GM19452 (cell line): ENCODE measurements at regions not wholly inside any gene's neighbourhood (a gene's known extent, or its start where the extent isn't known, plus 50 kb on each side); places are given as distances from the start of the nearest gene placed in this dataset.
"Not testable (repeated sequence)": the region's sequence is repeated elsewhere in the genome, so short reads cannot be mapped to it uniquely, and the experiment has no call there.

Source experiments
- ATAC-seq: cut with Tn5 transposase; IDR thresholded peaks from one replicate; pipeline ENCODE4 v1.9.1; 2021; ENCODE audit not compliant: unreplicated experiment

DNA sequence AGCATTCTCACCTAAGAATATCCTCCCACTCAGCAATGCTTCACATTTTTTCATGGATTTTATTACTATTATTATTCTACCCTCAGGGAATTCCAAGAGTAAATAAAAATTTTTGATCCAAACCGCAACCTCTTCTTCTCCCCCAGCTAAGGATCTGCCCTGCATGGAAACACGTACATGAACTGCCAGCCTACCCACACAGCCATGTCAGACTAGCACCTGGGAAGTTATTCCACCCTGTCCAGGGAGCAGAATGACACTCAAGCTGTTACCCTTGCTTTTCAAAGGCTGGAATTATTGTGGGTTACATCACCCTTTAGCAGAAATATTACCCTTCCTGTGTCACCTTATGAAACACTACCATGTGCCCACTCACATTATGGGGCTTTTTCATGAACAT, 227.3 kb upstream of the USP15 start:
- no peak for ATAC-seq

DNA sequence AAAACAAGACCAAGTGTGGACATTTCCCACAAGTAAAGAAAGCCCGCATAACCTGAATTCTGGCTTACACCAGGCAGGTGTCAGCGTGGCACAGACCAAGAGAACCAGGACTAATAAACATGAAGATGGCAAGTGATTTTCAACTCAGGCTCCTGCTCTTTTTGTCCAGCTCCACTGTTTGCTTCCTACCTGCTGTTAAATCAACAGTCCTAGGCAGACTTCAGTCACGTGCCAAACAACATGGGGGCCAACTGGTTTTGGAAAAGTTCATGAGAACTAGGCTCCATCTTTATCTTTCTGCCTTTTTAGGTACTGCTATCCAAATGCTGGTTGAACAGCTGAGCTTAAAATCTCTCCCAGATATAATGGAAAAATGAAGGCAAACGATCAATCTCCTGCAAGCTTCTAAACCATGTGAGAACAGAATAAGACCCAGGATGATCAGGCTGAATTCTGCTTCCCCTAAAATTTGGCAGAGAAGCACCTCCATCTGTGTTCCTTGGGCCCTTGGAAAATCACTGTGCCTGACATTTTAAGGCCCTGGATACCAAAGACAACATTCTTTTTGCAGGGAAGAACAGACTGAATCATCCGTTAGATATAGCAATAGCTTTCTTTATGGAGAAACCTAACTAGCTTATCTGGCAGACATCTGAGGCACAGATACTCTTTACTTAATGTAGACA, 215.6 kb upstream of the USP15 start:
- ATAC-seq, result no peak

DNA sequence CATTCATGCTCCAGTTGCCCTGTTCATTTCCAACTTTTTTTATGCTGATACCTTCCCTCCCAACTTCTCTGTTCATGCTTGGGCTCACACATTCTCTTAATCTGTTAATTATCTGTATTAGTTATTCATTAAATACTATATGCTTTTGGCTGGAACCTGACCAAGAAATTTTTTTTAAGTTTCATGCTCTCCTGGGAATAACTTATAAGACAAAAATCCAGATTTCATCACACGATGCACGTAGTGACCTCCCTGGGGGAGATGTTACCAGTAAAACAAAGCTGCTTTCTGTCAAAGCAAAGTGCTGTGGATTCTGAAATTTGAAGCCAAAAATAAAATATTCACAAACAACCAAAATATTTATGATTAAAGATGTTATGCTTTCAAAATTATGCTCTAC, 215.0 kb upstream of the USP15 start:
- ATAC-seq, result no peak

DNA sequence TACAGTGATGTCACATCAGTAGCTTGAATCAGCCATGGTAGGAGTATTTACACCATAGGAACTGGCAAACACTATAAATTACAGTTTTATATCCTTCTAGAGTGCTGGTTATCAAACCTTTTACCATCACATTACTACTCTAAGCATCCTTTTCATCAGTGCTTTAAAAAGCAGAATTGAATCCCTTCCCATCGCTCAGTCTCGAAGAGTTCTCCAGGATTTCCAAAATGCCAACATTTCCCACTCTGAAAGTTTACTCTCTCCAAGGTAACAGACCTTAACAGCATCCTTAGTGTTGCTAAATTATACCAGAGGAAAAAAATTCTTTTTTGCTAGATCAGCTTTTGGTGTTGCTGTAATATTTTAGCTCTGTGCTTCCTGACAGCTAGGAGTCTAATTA, 209.4 kb upstream of the USP15 start:
- no peak for ATAC-seq

DNA sequence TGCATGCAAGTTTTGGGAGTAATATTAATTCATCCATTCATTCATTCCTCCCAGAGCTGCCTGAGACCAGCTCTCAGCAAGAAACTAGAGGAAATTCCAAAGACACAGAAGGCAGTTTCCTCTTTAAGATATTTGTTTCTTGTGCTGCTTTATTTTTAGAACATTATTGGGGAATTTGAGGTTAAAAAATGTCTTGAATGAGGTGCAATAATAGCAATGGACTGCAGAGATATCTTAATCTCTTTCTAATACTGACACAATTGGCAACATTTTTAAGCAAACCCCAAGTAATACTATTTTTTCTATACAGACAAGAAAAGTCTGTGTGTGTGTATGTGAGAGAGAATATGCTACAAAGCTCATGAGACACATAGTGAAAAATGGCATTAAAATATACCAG, 190.2 kb upstream of the USP15 start:
- no peak for ATAC-seq

DNA sequence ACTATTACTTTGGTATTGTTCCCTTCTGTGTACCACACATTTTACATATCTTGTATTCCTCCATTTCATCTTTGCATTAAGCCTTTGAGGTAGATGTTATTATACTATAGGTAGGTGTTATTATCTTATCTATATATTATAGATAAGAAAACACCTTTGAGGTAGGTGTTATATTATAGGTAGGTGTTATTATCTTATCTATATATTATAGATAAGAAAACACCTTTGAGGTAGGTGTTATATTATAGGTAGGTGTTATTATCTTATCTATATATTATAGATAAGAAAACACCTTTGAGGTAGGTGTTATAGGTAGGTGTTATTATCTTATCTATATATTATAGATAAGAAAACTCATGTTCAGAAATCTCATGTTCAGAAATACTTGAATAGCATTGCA, 187.0 kb upstream of the USP15 start:
- ATAC-seq, result not testable (repeated sequence)

DNA sequence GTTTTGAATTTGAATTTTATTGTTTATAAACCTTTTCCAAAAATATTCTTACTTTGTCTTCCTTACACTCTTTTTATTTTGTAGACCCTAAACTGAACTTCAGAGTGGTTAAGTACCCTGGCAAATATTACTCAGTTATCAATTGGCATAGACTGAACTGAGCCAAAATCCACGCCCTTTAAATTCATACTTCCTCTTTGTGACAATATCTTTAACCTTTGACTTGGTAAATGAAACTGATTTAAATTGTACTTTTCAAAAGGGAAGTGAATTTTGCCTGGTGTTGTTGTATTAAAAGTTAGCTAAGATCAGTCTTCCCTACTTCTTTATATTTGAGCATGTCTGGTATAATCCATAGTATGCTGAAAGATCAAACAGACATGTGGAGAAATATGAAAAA, 184.3 kb upstream of the USP15 start:
- ATAC-seq, result no peak

DNA sequence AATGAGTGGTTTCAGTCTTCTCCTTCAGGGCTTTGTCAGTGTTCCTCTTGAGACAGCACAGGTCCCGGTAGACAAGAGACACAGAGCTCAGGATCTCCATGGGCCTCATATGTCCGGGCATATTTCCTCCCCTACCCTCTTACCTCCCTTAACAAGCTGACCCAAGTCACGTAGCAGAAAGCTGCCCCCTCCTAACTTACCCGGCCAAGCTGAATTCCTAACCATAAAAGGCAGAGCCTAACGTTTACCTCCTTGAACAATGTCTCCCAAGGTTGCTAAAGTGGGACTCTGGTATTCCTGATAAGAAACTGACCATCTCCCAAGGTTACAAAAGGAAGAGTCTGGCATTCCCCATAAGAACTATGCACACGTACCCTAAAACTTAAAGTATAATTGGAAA, 182.2 kb upstream of the USP15 start:
- ATAC-seq, result no peak

DNA sequence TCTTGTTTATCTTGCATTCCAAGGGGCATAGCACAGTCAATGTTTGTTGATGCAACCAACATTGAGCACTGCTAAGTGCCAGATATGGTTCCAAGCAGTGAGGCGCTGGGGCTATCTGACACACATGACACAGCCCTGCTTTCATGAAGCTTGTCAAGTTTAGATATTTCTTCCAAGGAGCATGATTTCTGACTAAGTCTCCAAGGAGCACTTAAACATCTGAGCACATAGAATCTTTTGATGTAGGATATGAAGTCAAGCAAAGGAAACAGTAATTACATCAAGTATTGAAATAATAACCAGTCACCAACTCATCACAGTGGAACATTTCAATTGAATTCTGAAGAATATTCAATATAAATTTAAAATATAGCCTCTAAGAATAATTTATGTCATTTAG, 177.8 kb upstream of the USP15 start:
- ATAC-seq, result no peak

DNA sequence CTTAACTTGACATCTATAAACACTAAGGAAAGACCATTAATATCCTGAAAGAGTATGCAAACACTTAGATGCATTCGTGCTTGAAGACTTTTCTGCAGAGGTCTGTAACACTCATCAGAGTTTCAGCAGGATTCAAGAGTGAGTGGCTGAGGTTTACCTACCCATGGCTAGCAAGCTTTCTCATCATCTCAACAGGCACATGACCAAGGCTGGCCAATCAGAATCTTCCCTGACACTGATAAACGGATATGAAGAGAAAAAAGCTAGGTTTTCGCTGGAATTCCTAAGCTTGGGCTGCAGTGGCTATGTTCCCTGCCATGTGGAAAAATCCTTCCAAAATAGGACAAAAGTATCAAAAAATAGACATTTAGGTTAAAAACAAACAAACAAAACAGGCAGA, 162.1 kb upstream of the USP15 start:
- no peak for ATAC-seq

DNA sequence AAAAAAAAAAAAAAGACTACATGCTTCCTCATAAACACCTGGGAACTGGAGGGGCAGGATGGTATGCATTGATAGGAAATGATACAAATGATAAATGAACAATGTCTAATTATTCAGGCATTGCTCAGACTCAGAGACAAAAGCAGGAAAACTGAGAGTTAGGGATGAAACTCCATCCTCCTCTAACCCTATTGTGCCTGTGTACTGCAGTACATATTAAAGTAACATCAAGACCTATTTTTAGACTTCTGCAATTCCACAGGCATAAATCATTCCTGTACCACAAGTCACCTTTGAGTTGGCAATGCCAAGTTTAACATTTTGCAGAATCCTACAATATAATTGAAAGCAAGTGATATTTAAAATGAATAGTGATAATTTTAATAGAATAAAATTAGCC, 156.5 kb upstream of the USP15 start:
- no peak for ATAC-seq

DNA sequence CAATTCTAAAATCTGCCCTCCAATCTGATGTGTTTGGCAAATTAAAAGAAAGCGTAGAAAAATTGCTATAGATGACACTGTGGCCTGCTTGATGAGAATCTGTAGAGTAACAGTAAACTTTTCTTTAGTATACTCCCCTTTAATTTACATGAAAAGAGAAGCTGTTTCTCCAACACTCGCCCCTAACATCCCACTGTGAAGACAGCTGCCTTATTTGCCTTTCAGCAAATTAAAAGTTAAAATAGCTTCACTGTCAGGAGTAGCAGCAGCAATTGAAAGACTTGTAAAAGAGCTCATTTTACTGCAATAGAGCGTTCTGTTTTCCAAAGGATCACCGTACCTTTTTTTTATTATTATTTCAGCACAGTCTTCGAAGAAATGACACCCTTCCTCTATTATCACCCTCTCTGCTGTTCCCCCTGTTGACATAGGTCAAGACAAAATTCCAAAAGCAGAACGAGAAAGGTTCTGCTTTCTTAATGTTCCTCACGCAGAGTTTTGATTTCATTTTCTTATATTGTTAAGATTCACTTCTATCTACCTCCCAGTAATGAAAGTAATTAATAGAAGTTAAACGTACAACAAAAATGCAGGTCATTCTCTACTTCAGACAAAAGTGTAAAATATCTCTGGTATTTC, 153.5 kb upstream of the USP15 start:
- ATAC-seq, result no peak

DNA sequence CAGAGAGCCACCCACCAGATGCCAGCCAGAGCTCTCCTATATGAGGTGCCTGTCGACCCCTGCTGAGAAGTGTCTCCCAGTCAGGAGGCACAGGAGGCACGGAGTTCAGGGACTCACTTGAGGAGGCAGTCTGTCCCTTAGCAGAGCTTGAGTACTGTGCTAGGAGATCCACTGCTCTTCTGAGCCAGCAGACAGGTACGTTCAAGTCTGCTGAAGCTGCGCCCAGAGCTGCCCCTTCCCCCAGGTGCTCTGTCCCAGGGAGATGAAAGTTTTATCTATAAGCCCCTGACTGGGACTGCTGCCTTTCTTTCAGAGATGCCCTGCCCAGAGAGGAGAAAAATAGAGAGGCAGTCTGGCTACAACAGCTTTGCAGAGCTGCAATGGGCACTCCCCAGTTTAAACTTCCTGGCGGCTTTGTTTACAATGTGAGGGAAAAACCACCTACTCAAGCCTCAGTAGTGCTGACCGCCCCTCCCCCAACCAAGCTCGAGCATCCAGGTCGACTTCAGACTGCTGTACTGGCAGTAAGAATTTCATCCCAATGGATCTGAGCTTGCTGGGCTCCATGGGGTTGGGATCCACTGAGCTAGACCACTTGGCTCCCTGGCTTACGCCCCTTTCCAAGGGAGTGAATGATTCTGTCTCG, 146.7 kb upstream of the USP15 start:
- no peak for ATAC-seq

DNA sequence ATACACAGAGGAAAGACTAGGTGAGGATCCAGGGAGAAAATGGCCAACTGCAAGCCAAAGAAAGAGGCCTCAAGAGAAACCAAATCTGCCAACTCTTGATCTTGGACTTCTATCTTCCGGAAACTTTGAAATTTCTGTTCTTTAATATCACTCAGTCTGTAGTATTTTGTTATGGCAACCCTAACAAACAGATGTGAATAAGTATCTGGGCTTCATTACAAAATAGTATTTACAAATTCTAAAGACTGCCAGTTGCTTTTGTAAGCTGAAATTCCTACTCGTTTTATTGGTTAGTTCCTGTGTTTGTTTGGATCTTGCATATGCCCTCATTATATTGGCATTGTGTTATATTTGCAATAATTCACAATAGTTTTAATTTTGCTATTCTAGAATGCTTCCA, 143.2 kb upstream of the USP15 start:
- no peak for ATAC-seq

DNA sequence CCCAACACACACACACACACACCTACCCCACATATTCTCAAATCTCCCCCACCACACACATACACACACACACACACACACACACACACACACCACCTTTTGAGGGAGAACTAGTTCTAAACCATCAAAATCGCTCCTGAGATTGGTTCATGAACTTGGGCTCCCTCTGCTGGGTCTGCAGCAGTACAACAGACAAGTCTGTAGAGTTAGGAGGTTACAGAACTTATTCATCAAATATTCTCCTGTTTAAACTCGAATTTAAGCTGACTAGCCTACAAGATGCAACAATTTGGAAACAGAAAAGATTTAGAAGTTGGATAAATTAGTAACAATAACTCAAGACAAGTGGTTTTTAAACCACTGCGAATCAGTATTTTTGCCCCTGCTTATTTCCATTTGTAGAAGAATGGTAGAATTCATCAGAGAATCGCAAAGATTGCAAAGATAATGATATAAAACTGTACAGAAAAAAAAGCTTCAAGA, 136.4 kb upstream of the USP15 start:
- ATAC-seq, result peak; percentile 86

DNA sequence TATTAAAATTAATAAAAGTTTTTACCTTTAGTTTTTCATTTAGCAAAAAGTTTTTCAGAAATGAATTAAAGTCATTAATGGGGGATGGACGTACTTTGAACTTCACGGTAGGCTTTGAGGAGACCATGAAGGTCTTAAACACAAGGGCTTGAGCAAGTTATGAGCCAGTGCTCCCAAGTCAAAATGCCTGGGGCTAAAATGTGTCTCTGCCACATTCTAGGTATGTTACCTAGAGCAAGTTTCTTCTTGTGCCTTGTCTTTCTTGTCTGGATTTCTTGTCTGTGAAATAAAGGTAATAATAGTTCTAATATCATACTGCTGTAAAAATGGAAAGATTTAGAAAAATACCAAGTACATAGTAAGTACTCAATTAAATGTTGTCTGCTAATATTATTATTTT, 132.7 kb upstream of the USP15 start:
- ATAC-seq, result no peak

DNA sequence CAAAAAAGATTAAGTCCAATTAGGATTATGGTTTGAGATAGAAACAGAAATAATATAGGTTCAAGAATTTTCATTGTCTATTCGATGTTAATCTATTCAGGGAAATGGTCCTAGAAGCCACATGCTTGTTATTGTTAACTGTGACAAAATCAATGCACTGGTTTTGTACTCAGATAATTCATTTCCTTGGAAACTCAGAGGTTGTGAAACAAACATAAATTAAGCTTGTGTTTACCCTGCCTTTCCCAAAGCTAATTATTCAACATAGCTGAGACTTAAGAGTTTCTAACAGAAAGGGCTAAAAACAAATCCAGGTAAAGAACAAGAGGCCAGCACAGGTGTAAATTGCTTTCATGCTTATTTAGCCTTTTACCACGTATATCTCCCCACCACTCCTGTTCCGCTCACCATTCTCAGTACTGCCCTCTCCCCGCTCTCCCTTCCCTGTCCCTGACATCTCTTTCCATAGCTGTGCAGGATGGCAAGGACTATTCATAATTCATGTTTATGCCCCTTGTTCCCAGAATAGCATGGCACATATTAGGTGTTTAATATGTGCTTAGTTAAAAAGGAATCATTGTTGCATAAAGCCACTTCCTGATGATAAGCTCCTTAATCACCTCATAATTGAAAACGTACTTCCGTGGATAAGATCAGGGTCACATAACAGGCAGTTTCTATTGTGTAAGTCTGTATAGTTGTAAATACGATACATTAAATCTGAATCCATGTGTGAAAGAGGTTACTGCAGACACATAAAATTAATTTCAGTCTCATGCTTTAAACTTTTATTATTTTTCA, 131.8 kb upstream of the USP15 start:
- no peak for ATAC-seq

DNA sequence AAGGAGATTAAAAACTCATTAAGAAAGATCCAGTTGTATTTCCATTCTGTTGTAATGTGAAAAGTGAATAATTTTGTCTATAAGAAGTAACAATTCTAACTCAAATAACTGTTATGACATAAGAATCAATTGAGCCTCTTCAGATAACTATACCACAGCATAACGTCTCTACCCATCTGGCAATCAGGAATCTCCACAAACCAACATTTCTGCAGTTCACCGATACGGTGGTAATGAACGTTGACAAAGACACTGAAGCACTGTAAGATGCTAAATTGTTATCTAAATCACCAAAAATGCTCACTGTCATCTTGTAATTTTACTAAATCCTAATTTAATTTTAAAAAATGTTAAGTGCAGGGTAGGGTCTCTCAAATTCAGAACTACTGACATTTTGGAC, 130.9 kb upstream of the USP15 start:
- no peak for ATAC-seq

DNA sequence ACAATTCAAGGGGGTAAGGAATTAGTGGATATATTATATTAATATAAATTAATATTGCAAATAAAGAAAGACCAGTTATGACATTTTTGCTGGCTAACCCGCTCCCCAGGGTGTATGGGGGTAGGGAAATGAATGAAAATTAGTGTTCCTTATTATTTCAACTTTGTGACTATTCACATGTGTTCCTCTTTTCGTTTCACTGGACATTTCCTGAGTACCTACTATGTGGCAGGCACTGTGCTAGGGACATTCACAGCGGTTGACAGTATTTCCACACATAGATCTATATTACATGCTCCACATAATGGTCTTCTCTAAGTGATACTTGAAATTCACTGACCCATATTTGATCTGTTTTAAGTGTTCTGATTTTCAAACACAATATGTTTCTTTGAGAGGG, 129.8 kb upstream of the USP15 start:
- ATAC-seq, result no peak

DNA sequence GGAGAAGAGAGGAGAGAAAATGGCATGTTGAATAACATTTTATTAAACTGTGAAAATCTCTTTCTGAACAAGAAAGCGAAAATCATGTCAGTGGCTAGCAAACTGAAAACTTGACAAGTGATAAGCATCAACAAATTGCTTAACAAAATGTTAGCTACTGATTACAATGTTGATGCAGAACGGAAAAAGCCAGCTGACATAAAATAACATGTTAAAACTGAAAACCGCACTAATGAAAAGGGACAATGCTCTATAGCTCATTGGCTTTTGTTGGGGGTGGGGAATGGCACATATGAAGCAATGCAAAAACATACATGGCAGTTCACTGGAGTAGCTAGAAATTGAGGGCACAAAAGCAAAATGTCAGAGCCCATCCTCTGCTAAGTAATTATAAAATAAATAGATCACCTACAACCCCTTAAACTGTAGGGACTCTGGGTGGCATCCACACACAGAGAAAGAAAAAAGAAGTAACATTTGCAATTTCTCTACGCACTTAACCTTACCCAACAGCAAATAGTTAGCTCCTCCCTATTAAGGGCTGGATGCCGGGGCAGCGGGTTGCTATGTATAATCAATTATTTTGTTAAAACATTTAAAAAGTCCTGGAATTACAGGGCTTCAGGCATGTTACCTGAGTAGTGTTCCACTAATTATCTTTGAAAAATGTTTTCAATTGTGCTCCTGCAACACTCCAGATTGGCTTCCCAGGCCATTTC, 129.2 kb upstream of the USP15 start:
- no peak for ATAC-seq

DNA sequence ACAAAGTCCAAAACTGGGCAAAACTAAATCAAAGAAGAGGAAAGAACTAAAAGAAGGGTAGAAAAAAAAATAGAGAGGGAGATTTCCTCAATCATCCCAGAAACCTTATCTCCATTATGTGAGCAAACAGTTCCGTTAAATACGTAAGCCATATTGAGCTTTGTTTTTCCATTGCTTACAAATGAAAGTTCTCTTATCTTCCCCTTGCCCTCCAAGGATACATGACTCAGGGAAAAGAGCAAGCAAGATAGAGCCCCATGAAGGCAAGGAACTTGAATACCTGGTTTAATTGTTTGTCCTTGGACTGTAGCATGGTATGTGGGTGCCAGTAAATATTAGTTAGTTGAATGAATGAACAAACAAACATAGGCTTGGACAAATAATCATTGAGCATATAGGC, 126.8 kb upstream of the USP15 start:
- no peak for ATAC-seq
